Stimulated activated CD4-positive, alpha-beta T cell treated with anti-CD3 and anti-CD28 coated beads, Interleukin-12 subunit alpha, Interleukin-12 subunit beta, amount 100 ng/mL, for 4 hours (primary cell): ENCODE measurements at regions not wholly inside any gene's neighbourhood (a gene's known extent, or its start where the extent isn't known, plus 50 kb on each side); places are given as distances from the start of the nearest gene placed in this dataset.
"Not testable (repeated sequence)": the region's sequence is repeated elsewhere in the genome, so short reads cannot be mapped to it uniquely, and the experiment has no call there.

Experiments used
- DNase-seq: peaks from one replicate; pipeline ENCODE4 v3.0.0-alpha.2; 2020

- DNase-seq: no peak
Measured at GRCh38 chr7:131786204-131786603, 229.8 kb upstream of the PODXL start.

- no peak for DNase-seq
Measured at GRCh38 chr7:131778601-131779000, 222.2 kb upstream of the PODXL start.

- no peak for DNase-seq
Measured at GRCh38 chr7:131774419-131775220, 218.2 kb upstream of the PODXL start.

GRCh38 chr7:131773413-131773812 is 217.0 kb upstream of the PODXL start:
- no peak for DNase-seq

- DNase-seq: no peak
Measured at GRCh38 chr7:131769241-131769640, 212.8 kb upstream of the PODXL start.

- no peak for DNase-seq
Measured at GRCh38 chr7:131767591-131767990, 211.2 kb upstream of the PODXL start.

GRCh38 chr7:131765575-131765974 is 209.1 kb upstream of the PODXL start:
- no peak for DNase-seq

GRCh38 chr7:131764143-131764775 is 207.8 kb upstream of the PODXL start:
- no peak for DNase-seq

GRCh38 chr7:131762753-131763152 is 206.3 kb upstream of the PODXL start:
- no peak for DNase-seq

GRCh38 chr7:131755801-131756200 is 199.4 kb upstream of the PODXL start:
- DNase-seq: not testable (repeated sequence)

GRCh38 chr7:131753620-131754222 is 197.3 kb upstream of the PODXL start:
- DNase-seq: no peak

GRCh38 chr7:131747658-131748232 is 191.3 kb upstream of the PODXL start:
- no peak for DNase-seq

GRCh38 chr7:131745390-131746248 is 189.2 kb upstream of the PODXL start:
- DNase-seq: no peak

- DNase-seq: no peak
Measured at GRCh38 chr7:131741446-131741845, 185.0 kb upstream of the PODXL start.

GRCh38 chr7:131737746-131738465 is 181.5 kb upstream of the PODXL start:
- no peak for DNase-seq

- DNase-seq: no peak
Measured at GRCh38 chr7:131735101-131735500, 178.7 kb upstream of the PODXL start.

- no peak for DNase-seq
Measured at GRCh38 chr7:131733604-131734003, 177.2 kb upstream of the PODXL start.

GRCh38 chr7:131727189-131727588 is 170.8 kb upstream of the PODXL start:
- no peak for DNase-seq

GRCh38 chr7:131726686-131727085 is 170.3 kb upstream of the PODXL start:
- DNase-seq: no peak

- DNase-seq: no peak
Measured at GRCh38 chr7:131726031-131726430, 169.6 kb upstream of the PODXL start.

- DNase-seq: no peak
Measured at GRCh38 chr7:131724776-131725345, 168.4 kb upstream of the PODXL start.

- no peak for DNase-seq
Measured at GRCh38 chr7:131723926-131724325, 167.5 kb upstream of the PODXL start.
